ENCODE measurements at regions not wholly inside any gene's neighbourhood (a gene's known extent, or its start where the extent isn't known, plus 50 kb on each side); places are given as distances from the start of the nearest gene placed in this dataset.

DNA sequence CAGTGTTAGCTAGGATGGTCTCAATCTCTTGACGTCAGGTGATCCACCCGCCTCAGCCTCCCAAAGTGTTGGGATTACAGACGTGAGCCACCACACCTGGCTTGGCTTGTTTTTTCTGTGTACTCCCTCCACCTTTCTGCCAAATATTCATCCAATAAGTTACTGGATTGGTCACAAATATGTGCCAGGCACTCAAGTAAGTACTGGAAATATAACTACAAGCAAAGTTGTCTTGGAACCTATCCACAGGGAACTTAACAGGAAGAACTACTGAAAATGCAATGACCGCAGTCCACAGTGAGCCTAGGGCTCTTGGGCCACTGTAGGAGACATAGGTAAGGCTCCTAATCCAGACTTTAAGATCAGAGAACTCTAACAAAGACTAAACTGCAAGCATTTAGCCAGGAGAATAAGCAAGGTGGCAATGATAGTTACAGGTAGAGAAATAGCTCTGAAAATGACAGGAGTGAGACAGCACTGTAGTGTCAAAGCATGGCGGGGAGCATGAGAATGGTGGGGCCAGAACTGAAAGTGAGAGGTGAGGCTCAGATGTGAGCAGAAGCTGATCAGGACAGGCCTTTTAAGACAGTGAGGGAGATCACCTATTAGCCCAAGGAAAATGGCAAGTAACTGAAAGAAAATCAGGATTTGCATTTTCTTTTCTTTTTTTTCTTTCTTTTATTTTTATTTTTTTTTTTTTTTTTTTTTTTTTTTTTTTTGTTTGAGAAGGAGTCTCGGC is 252.1 kb downstream of the RBM43 start:
- ATAC-seq = no peak
- TF ChIP-seq TCF4 (CRISPR knock-in tag; IDR thresholded peaks at IDR 0.05; ENCODE audit: borderline replicate concordance) = no peak
- TF ChIP-seq, protein P1, sequence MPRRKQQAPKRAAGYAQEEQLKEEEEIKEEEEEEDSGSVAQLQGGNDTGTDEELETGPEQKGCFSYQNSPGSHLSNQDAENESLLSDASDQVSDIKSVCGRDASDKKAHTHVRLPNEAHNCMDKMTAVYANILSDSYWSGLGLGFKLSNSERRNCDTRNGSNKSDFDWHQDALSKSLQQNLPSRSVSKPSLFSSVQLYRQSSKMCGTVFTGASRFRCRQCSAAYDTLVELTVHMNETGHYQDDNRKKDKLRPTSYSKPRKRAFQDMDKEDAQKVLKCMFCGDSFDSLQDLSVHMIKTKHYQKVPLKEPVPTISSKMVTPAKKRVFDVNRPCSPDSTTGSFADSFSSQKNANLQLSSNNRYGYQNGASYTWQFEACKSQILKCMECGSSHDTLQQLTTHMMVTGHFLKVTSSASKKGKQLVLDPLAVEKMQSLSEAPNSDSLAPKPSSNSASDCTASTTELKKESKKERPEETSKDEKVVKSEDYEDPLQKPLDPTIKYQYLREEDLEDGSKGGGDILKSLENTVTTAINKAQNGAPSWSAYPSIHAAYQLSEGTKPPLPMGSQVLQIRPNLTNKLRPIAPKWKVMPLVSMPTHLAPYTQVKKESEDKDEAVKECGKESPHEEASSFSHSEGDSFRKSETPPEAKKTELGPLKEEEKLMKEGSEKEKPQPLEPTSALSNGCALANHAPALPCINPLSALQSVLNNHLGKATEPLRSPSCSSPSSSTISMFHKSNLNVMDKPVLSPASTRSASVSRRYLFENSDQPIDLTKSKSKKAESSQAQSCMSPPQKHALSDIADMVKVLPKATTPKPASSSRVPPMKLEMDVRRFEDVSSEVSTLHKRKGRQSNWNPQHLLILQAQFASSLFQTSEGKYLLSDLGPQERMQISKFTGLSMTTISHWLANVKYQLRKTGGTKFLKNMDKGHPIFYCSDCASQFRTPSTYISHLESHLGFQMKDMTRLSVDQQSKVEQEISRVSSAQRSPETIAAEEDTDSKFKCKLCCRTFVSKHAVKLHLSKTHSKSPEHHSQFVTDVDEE (CRISPR knock-in tag; IDR thresholded peaks at IDR 0.05) = no peak
- TF ChIP-seq OSR1 (CRISPR knock-in tag; IDR thresholded peaks at IDR 0.05) = no peak
- no peak for TF ChIP-seq ZC3H10 (CRISPR knock-in tag; IDR thresholded peaks at IDR 0.05)
- no peak for TF ChIP-seq ZFP30 (CRISPR knock-in tag; IDR thresholded peaks at IDR 0.05)
- no peak for TF ChIP-seq ZNF70 (CRISPR knock-in tag; IDR thresholded peaks at IDR 0.05)
- no peak for TF ChIP-seq ISL1 (CRISPR knock-in tag; IDR thresholded peaks at IDR 0.05)
- no peak for TF ChIP-seq POU6F1 (CRISPR knock-in tag; IDR thresholded peaks at IDR 0.05; ENCODE audit: borderline replicate concordance, low read depth)
- TF ChIP-seq BACH2 (CRISPR knock-in tag; IDR thresholded peaks at IDR 0.05; ENCODE audit: borderline replicate concordance) = no peak

- no peak for ATAC-seq
- TF ChIP-seq ZFP3 (CRISPR knock-in tag; IDR thresholded peaks at IDR 0.05) (no peak), ZC3H10 (CRISPR knock-in tag; IDR thresholded peaks at IDR 0.05) (no peak), ARNTL (CRISPR knock-in tag; IDR thresholded peaks at IDR 0.05; ENCODE audit: borderline replicate concordance, low read depth) (no peak), TOX (CRISPR knock-in tag; IDR thresholded peaks at IDR 0.05; ENCODE audit: borderline replicate concordance) (no peak), ZNF8 (CRISPR knock-in tag; IDR thresholded peaks at IDR 0.05) (no peak), ZNF565 (CRISPR knock-in tag; conservative IDR thresholded peaks at IDR 0.05; ENCODE audit: low read depth) (no peak), ISL1 (CRISPR knock-in tag; IDR thresholded peaks at IDR 0.05) (no peak)
These were observed 254.3 kb downstream of the RBM43 start for GRCh38 chr2:151007365-151007764.

- TF ChIP-seq SNAI2 (CRISPR knock-in tag; IDR thresholded peaks at IDR 0.05) (no peak), PPARA (CRISPR knock-in tag; IDR thresholded peaks at IDR 0.05; ENCODE audit: borderline replicate concordance) (no peak), BACH2 (CRISPR knock-in tag; IDR thresholded peaks at IDR 0.05; ENCODE audit: borderline replicate concordance) (no peak), OSR1 (CRISPR knock-in tag; IDR thresholded peaks at IDR 0.05) (no peak), ZFP30 (CRISPR knock-in tag; IDR thresholded peaks at IDR 0.05) (no peak), POU6F1 (CRISPR knock-in tag; IDR thresholded peaks at IDR 0.05; ENCODE audit: borderline replicate concordance, low read depth) (no peak), GLIS3 (CRISPR knock-in tag; IDR thresholded peaks at IDR 0.05) (no peak), CSDC2 (CRISPR knock-in tag; IDR thresholded peaks at IDR 0.05) (no peak), TOX (CRISPR knock-in tag; IDR thresholded peaks at IDR 0.05; ENCODE audit: borderline replicate concordance) (no peak), CREB5 (CRISPR knock-in tag; IDR thresholded peaks at IDR 0.05; ENCODE audit: low read depth) (no peak), ESRRG (CRISPR knock-in tag; IDR thresholded peaks at IDR 0.05) (no peak), RARB (CRISPR knock-in tag; IDR thresholded peaks at IDR 0.05) (no peak), ZFP3 (CRISPR knock-in tag; IDR thresholded peaks at IDR 0.05) (no peak)
- ATAC-seq = no peak
These were observed 258.6 kb downstream of the RBM43 start for GRCh38 chr2:151002959-151003600.
